C4-2B (cell line): ENCODE measurements at regions not wholly inside any gene's neighbourhood (a gene's known extent, or its start where the extent isn't known, plus 50 kb on each side); places are given as distances from the start of the nearest gene placed in this dataset.

ENCODE experiments used
- CTCF ChIP-seq: fragments of 450-650 bp; conservative IDR thresholded peaks from 2 replicates; pipeline ENCODE4 v1.5.1; 2017; ENCODE audit warnings: mild to moderate bottlenecking
- ZFX ChIP-seq: fragments of 450-650 bp; IDR thresholded peaks from 2 replicates; pipeline ENCODE4 v1.6.1; 2017

GRCh38 chr7:131087756-131088658, 239.7 kb upstream of the MKLN1 start:
- TF ChIP-seq CTCF: no peak
- no peak for TF ChIP-seq ZFX
